Caco-2 (cell line): ENCODE measurements at regions not wholly inside any gene's neighbourhood (a gene's known extent, or its start where the extent isn't known, plus 50 kb on each side); places are given as distances from the start of the nearest gene placed in this dataset.

Source experiments
- BruUV-seq: library from RNA; stranded (reverse); fragments of 400-500 nt; replicated peaks from 2 replicates; lab custom pipeline; 2021; lab: Mats Ljungman, UMichigan
- CTCF ChIA-PET: fragments of 300-600 bp; sonication (Branson Sonifier 250); formaldehyde crosslinking; loops from one replicate; lab custom pipeline; 2022; ENCODE audit warnings: antibody characterized with exemption; lab: Charles Lee
- POLR2A ChIA-PET: fragments of 300-600 bp; sonication (Branson Sonifier 250); formaldehyde crosslinking; loops from one replicate; lab custom pipeline; 2022; ENCODE audit warnings: antibody characterized with exemption; lab: Charles Lee
- DNase-seq, 2 experiments: peaks; one replicate each; pipeline versions ENCODE4 v3.0.0 to v3.0.0-alpha.2; 2020 to 2022
- H3K27me3 ChIP-seq: replicated peaks from 2 replicates; pipeline ENCODE4 v1.6.0; 2011; ENCODE audit warnings: low read length; ENCODE audit not compliant: control insufficient read depth, insufficient read depth
- H3K36me3 ChIP-seq: 2 replicates; pipeline ENCODE4 v1.5.1; 2011; ENCODE audit warnings: low read length; ENCODE audit not compliant: control insufficient read depth, insufficient read depth
- H3K4me1 ChIP-seq: fragments of 250-450 bp; sonication (Bioruptor Pico); 2 replicates; pipeline ENCODE4 v1.5.1; 2020; ENCODE audit warnings: mild to moderate bottlenecking
- H3K4me3 ChIP-seq: 2 replicates; pipeline ENCODE4 v1.5.1; 2011; ENCODE audit warnings: low read depth, mild to moderate bottlenecking, control low read depth, low read length
- H3K9me3 ChIP-seq: fragments of 250-450 bp; sonication (Bioruptor Pico); 2 replicates; pipeline ENCODE4 v1.5.1; 2020; ENCODE audit warnings: mild to moderate bottlenecking, moderate library complexity
- H3K27ac Mint-ChIP-seq: one replicate; pipeline ENCODE4 v1.8.0; 2022; ENCODE audit warnings: mixed read lengths; ENCODE audit not compliant: unreplicated experiment
- H3K27me3 Mint-ChIP-seq: one replicate; pipeline ENCODE4 v1.8.0; 2022; ENCODE audit warnings: mixed read lengths; ENCODE audit not compliant: insufficient read depth, unreplicated experiment
- H3K36me3 Mint-ChIP-seq: one replicate; pipeline ENCODE4 v1.8.0; 2022; ENCODE audit warnings: mild to moderate bottlenecking, mixed read lengths; ENCODE audit not compliant: insufficient read depth, unreplicated experiment
- H3K4me1 Mint-ChIP-seq: one replicate; pipeline ENCODE4 v1.8.0; 2022; ENCODE audit warnings: low read depth, mixed read lengths; ENCODE audit not compliant: unreplicated experiment
- H3K4me3 Mint-ChIP-seq: one replicate; pipeline ENCODE4 v1.8.0; 2022; ENCODE audit warnings: mild to moderate bottlenecking, moderate library complexity, mixed read lengths; ENCODE audit not compliant: unreplicated experiment
- H3K9me3 Mint-ChIP-seq: one replicate; pipeline ENCODE4 v1.8.0; 2022; ENCODE audit warnings: mixed read lengths; ENCODE audit not compliant: unreplicated experiment
- CTCF ChIP-seq, 2 experiments: fragments of 200-600 bp in 1 of 2; IDR thresholded peaks; 1 replicate in 1 of 2; 2 replicates in 1 of 2; pipeline versions ENCODE4 v1.5.1 to v1.8.0; 2011 to 2022; ENCODE audit warnings: antibody characterized with exemption in 1 of 2, control low read depth in 1 of 2, inconsistent platforms in 1 of 2, low read depth in 1 of 2, low read length in 1 of 2, mild to moderate bottlenecking in 1 of 2, moderate library complexity in 1 of 2; ENCODE audit not compliant: insufficient read depth in 1 of 2, severe bottlenecking in 1 of 2, unreplicated experiment in 1 of 2
- intact Hi-C: fragments of 100-400 bp; cut with micrococcal nuclease; formaldehyde crosslinking; loops from one replicate; pipeline ENCODE4 v1.10.0; 2022; ENCODE audit not compliant: unreplicated experiment

- Mint-ChIP-seq H3K27me3 (no peaks in the 10 kb centered on the region), H3K4me3 (no peak overlapping the region), H3K9me3 (peaks cover 47% of the 10 kb centered on the region), H3K27ac (no peak overlapping the region), H3K4me1 (no peaks in the 10 kb centered on the region), H3K36me3 (peaks cover 5% of the 10 kb centered on the region)
- no peaks in the 10 kb centered on the region for H3K27me3 ChIP-seq
- no peak overlapping the region for H3K4me3 ChIP-seq
- H3K36me3 ChIP-seq = no peaks in the 10 kb centered on the region
- ChIA-PET CTCF (interaction anchor here (0.9 kb wide), 1 partner anchor 115 kb away, joined by 4 read pairs; no protein-coding TSS in a partner anchor), POLR2A (no interaction called here)
- no peak for DNase-seq
- no TSS peak for BruUV-seq
- no peak for TF ChIP-seq CTCF (IDR thresholded peaks at IDR 0.05; ENCODE audit: insufficient read depth in 1 of 2, low read depth in 1 of 2, low read length in 1 of 2, severe bottlenecking in 1 of 2, unreplicated experiment in 1 of 2)
- no peaks in the 10 kb centered on the region for H3K9me3 ChIP-seq
- no peaks in the 10 kb centered on the region for H3K4me1 ChIP-seq
- intact Hi-C loops = no loop called here
Measured at GRCh38 chr10:130242513-130242912, 106.3 kb downstream of the GLRX3 start.

- Histone ChIP-seq H3K9me3 (no peaks in the 10 kb centered on the region), H3K27me3 (no peaks in the 10 kb centered on the region), H3K4me1 (no peaks in the 10 kb centered on the region), H3K4me3 (no peak overlapping the region), H3K36me3 (no peaks in the 10 kb centered on the region)
- ChIA-PET POLR2A (no interaction called here), CTCF (no interaction called here)
- H3K9me3 Mint-ChIP-seq = peaks cover 43% of the 10 kb centered on the region
- H3K27me3 Mint-ChIP-seq = no peaks in the 10 kb centered on the region
- BruUV-seq = no TSS peak
- H3K4me1 Mint-ChIP-seq = no peaks in the 10 kb centered on the region
- DNase-seq = no peak
- H3K36me3 Mint-ChIP-seq = peaks cover 5% of the 10 kb centered on the region
- TF ChIP-seq CTCF (IDR thresholded peaks at IDR 0.05; ENCODE audit: insufficient read depth in 1 of 2, low read depth in 1 of 2, low read length in 1 of 2, severe bottlenecking in 1 of 2, unreplicated experiment in 1 of 2) = no peak
- no peak overlapping the region for H3K4me3 Mint-ChIP-seq
- no peak overlapping the region for H3K27ac Mint-ChIP-seq
- intact Hi-C loops = no loop called here
Measured at GRCh38 chr10:130243015-130243414, 106.8 kb downstream of the GLRX3 start.

GRCh38 chr10:130244031-130244927 is 108.1 kb downstream of the GLRX3 start:
- H3K9me3 Mint-ChIP-seq = peaks cover 34% of the 10 kb centered on the region
- no peak for DNase-seq
- BruUV-seq = no TSS peak
- H3K27me3 ChIP-seq = no peaks in the 10 kb centered on the region
- no peaks in the 10 kb centered on the region for H3K9me3 ChIP-seq
- H3K4me3 Mint-ChIP-seq = no peak overlapping the region
- H3K36me3 Mint-ChIP-seq = peaks cover 5% of the 10 kb centered on the region
- intact Hi-C loops = no loop called here
- H3K27ac Mint-ChIP-seq = no peak overlapping the region
- H3K36me3 ChIP-seq = no peaks in the 10 kb centered on the region
- H3K4me1 ChIP-seq = no peaks in the 10 kb centered on the region
- peaks cover under 1% of the 10 kb centered on the region for H3K27me3 Mint-ChIP-seq
- H3K4me3 ChIP-seq = no peak overlapping the region
- no peak for TF ChIP-seq CTCF (IDR thresholded peaks at IDR 0.05; ENCODE audit: insufficient read depth in 1 of 2, low read depth in 1 of 2, low read length in 1 of 2, severe bottlenecking in 1 of 2, unreplicated experiment in 1 of 2)
- ChIA-PET CTCF (no interaction called here), POLR2A (no interaction called here)
- H3K4me1 Mint-ChIP-seq = no peaks in the 10 kb centered on the region
